BE2C (cell line): ENCODE measurements at regions not wholly inside any gene's neighbourhood (a gene's known extent, or its start where the extent isn't known, plus 50 kb on each side); places are given as distances from the start of the nearest gene placed in this dataset.

Experiments used
- DNase-seq: peaks from one replicate; pipeline ENCODE4 v3.0.0-alpha.2; 2020
- H3K27me3 ChIP-seq: fragments of 250-450 bp; sonication (Bioruptor Pico); 2 replicates; pipeline ENCODE4 v1.5.1; 2020; ENCODE audit warnings: mild to moderate bottlenecking
- H3K36me3 ChIP-seq: fragments of 250-450 bp; sonication (Bioruptor Pico); 2 replicates; pipeline ENCODE4 v1.5.1; 2020; ENCODE audit warnings: mild to moderate bottlenecking
- H3K4me1 ChIP-seq: fragments of 250-450 bp; sonication (Bioruptor Pico); 2 replicates; pipeline ENCODE4 v1.5.1; 2020
- H3K4me3 ChIP-seq: 2 replicates; pipeline ENCODE4 v1.5.1; 2011; ENCODE audit warnings: low read depth, low read length
- H3K9me3 ChIP-seq: fragments of 250-450 bp; sonication (Bioruptor Pico); 2 replicates; pipeline ENCODE4 v1.5.1; 2020
- CTCF ChIP-seq: IDR thresholded peaks from 2 replicates; pipeline ENCODE4 v1.5.1; 2012; ENCODE audit warnings: mild to moderate bottlenecking, low read depth, low read length

GRCh38 chr3:118485693-118486092 lies 549.0 kb downstream of the IGSF11 start:
- no peak for TF ChIP-seq CTCF
- Histone ChIP-seq H3K4me3 (no peak overlapping the region), H3K36me3 (no peaks in the 10 kb centered on the region), H3K9me3 (no peaks in the 10 kb centered on the region; the same call in 1 of the 2 replicates), H3K4me1 (peaks cover 11% of the 10 kb centered on the region), H3K27me3 (no peaks in the 10 kb centered on the region)
- no peak for DNase-seq

GRCh38 chr3:118487734-118488133 lies 546.9 kb downstream of the IGSF11 start:
- no peak for TF ChIP-seq CTCF
- Histone ChIP-seq H3K4me3 (no peak overlapping the region), H3K36me3 (no peaks in the 10 kb centered on the region), H3K9me3 (no peaks in the 10 kb centered on the region; the same call in 1 of the 2 replicates), H3K27me3 (no peaks in the 10 kb centered on the region), H3K4me1 (peaks cover 11% of the 10 kb centered on the region)
- peak; percentile 65 for DNase-seq

- Histone ChIP-seq H3K36me3 (no peaks in the 10 kb centered on the region), H3K4me1 (peaks cover 11% of the 10 kb centered on the region), H3K27me3 (no peaks in the 10 kb centered on the region), H3K9me3 (no peaks in the 10 kb centered on the region; the same call in 1 of the 2 replicates), H3K4me3 (no peak overlapping the region)
- no peak for TF ChIP-seq CTCF
- DNase-seq = no peak
These were observed 545.9 kb downstream of the IGSF11 start for GRCh38 chr3:118488732-118489131.

GRCh38 chr3:118495206-118495605 lies 539.4 kb downstream of the IGSF11 start:
- no peaks in the 10 kb centered on the region for H3K4me1 ChIP-seq
- H3K9me3 ChIP-seq = no peaks in the 10 kb centered on the region
- no peaks in the 10 kb centered on the region for H3K36me3 ChIP-seq
- TF ChIP-seq CTCF = peak; percentile 20; the same call in 1 of the 2 replicates
- no peaks in the 10 kb centered on the region for H3K27me3 ChIP-seq
- DNase-seq = no peak
- no peak overlapping the region for H3K4me3 ChIP-seq

GRCh38 chr3:118497274-118497673 lies 537.4 kb downstream of the IGSF11 start:
- Histone ChIP-seq H3K4me1 (no peaks in the 10 kb centered on the region), H3K9me3 (no peaks in the 10 kb centered on the region), H3K27me3 (no peaks in the 10 kb centered on the region), H3K4me3 (no peak overlapping the region), H3K36me3 (no peaks in the 10 kb centered on the region)
- TF ChIP-seq CTCF = no peak
- DNase-seq = no peak

- Histone ChIP-seq H3K9me3 (no peaks in the 10 kb centered on the region), H3K36me3 (no peaks in the 10 kb centered on the region), H3K4me3 (no peak overlapping the region), H3K27me3 (no peaks in the 10 kb centered on the region), H3K4me1 (no peaks in the 10 kb centered on the region)
- TF ChIP-seq CTCF = peak; percentile 39
- peak; percentile 61 for DNase-seq
These were observed 533.5 kb downstream of the IGSF11 start for GRCh38 chr3:118501152-118501551.
